Globus pallidus (tissue), 1 donor: ENCODE measurements at regions not wholly inside any gene's neighbourhood (a gene's known extent, or its start where the extent isn't known, plus 50 kb on each side); places are given as distances from the start of the nearest gene placed in this dataset.
"Not testable (repeated sequence)": the region's sequence is repeated elsewhere in the genome, so short reads cannot be mapped to it uniquely, and the experiment has no call there.

Experiments
- DNase-seq: peaks from one replicate; pipeline ENCODE4 v3.0.0-alpha.2; 2015; ENCODE audit warnings: low spot score

- no peak for DNase-seq
These were observed 56.3 kb downstream of the FOXI3 start for GRCh38 chr2:88396209-88396608.

DNA sequence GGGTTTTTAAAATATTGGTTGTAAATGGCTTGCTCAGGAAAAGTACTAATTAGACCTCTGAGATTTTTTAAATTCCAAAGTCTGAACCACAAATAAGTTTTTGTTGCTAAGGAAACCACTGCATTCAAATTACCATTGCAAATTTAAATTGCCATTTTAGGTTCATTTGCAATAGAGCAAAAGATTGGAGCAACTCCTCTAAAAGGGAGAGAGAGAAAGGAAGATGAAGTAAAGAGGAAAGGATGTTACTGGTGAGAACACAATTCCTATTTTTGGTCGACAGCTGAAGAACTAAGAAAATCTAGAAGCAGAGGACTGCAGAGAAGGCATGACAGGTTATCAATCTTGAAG, 74.9 kb downstream of the FOXI3 start:
- DNase-seq = no peak

DNA sequence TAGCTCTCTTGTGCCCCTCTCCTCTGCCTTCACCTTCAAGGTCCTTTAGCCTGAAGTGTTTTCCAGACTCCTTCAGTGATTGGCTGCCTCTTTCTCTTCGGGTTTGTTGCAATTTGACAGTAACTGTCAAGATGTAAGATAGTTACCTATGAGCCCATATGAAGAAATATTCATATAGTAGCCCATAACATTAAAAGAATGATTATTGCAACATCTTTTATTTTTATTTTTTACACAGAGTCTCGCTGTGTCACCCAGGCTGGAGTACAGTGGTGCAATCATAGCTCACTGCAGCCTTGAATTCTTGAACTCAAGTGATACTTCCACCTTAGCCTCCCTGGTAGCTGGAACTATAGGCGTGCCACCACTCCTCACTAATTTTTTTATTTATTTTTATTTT, 80.5 kb downstream of the FOXI3 start:
- no peak for DNase-seq

DNA sequence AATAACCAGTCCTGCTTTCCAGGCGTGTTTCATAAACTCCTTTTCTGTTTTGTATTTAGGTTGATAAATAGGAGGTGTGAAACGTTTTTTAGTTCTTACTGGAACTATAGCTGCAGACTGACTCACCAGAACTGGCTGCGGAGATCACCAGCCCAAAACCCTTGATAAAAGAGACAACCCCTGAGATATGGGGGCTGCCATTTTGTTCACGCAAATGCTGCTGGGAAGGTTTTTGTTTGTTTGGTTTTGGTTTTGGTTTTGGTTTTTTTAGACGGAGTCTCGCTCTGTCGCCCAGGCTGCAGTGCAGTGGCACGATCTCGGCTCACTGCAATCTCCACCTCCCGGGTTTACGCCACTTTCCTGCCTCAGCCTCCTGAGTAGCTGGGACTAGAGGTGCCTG, 87.1 kb downstream of the FOXI3 start:
- not testable (repeated sequence) for DNase-seq

DNA sequence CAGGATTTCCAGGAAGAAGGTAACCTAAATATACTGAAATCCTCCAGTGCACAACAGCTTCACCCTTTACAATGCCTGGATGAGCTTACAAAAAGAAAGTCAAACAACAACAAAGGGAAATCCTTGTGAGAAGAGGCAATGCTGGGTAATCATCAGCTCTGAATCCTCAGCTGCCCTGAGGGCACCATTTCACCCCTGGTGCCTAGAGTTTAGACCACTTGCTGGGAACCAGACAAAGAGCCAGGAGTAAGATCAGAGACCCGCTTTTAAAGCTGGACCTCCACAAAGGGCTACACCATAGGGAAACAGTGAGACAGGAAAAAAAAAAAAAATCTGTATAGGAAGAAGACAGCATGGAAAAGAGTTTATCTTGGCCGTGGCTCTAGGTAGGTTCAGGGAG, 97.0 kb downstream of the FOXI3 start:
- no peak for DNase-seq

DNA sequence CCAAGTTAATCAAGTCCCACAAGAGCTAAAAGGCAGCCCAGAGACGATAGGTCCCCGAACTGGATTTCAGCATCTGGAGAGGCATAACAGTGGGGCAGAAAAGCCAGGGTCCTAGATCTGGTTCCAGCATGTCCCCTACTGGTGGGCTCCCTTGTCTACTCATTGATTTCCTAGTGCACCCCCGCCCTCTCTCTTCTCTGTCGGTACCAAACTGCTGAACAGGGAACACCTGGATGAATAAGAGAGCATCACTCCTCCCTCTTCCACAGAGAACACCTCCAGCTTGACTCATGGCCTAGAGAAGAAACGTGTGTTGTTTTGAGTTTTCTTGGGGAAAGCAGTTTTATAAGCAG, 101.3 kb downstream of the FOXI3 start:
- DNase-seq = no peak

GRCh38 chr2:88350331-88351248, 101.9 kb downstream of the FOXI3 start:
- peak; percentile 1 for DNase-seq

DNA sequence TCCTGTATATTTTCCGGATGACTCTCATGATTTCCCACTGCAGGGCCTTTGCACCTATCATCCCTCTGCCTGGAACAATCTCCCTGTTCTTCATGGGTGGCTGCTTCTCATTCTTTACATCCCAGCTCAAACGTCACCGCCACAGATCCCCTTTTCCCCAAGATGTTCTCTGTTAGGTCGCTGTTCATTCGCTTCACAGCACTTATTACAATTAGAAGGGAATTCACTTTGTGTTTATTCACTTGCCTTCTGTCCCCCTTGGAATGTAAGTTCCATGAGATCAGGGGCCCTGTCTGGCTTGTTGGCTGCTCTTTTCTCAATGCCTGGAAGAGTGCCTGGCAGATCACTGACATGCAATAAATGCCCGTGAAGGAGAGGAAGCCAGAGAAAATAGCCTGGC, 106.7 kb downstream of the FOXI3 start:
- no peak for DNase-seq

- no peak for DNase-seq
These were observed 109.7 kb downstream of the FOXI3 start for GRCh38 chr2:88342749-88343148.

DNA sequence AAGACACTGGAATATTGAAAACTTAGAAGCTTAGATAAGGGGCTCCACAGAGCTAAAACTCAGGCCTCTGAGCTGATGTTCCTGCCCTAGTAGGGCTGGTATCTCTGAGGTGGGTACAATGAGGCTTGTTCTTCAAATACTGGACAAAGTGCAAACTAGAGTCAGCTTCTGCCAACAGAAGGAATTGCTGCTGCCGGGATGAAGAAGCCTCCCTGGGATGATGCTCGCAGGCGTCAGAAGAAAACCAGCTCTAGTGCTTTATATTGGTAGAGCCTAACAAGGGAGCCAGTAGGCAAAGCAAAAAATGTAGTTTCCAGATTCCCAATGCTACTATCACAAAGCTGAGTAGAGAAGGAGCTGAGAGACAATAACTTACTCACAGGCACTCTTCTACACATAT, 118.1 kb downstream of the FOXI3 start:
- DNase-seq = no peak

DNA sequence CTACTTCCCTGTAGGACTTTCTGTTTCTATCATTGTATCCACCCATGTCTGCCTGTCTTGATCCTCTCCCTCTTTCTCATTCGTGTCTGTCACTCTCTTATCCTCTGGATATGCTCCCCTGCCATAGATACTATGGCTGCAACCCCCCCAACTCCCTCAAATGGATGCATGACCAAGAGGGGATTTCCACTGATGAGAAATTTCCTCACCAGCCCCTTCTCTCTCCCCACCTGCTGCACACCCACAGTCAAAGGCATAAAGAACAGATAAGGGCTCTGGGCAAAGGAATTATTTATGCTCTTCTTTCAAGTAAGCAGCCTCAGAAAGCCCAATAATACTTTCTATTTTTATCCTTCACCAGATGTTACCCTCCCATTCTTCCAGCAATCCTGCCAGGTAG, 121.3 kb downstream of the FOXI3 start:
- no peak for DNase-seq

- no peak for DNase-seq
These were observed 122.5 kb downstream of the FOXI3 start for GRCh38 chr2:88329815-88330603.

- no peak for DNase-seq
These were observed 130.8 kb downstream of the FOXI3 start for GRCh38 chr2:88321449-88322248.

GRCh38 chr2:88320076-88320773, 132.3 kb downstream of the FOXI3 start:
- DNase-seq = no peak

- DNase-seq = no peak
These were observed 133.6 kb downstream of the FOXI3 start for GRCh38 chr2:88318956-88319330.

DNA sequence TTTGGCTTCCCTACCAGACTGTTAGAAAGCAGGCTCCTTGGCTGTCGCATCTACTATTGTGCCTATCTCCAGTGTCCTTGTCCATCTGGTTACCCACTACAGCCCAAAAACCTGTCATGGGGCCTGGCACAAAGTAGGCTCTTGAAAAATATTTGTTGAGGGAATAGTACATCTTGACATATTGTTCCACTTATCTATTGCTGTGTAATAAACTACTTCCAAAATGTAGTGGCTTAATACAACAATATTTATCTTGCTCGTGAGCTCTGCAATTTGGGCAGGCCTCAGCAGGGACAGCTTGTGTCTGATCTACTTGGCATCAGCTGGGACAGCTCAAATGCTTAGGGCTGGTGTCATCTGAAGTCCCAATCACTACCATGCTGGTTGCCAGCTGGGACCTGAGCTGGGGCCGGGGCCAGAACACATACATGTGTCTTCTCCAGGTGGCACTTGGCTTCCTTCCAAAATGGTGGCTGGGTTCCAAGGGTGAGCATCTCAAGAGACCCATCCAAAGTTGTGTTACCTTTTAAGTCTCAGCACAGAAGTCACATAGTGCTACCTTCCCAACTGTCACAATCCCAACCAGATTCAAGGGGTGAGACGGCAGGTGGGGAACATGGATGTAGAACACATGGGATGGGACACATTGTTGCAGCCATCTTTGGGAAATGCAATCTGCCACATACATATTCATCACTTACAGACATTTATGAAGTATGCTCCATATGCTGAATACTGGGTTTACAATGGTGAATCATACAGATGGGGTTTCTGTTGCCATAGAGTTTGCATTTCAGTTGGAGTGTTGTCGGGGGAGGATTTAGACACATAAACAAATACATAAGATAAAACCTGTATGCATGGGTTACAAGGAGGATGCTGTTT, 134.2 kb downstream of the FOXI3 start:
- no peak for DNase-seq

DNA sequence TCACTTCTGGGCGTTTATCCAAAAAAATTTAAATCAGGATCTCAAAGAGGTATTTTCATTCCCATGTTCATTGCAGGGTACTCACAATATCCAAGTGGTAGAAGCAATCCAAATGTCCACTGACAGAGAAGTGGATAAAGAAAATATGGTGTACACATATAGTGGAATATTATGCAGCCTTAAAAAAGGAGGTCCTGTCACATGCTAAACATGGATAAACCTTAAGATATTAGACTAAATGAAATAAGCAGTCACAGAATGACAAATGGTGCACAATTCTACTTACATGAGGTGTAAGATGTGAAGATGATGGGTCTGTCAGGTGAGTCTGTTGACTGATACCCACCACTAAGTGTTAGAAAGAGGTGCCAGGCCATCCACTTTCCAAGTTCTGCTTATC, 140.6 kb downstream of the THNSL2 start:
- DNase-seq = no peak

- no peak for DNase-seq
These were observed 137.7 kb downstream of the THNSL2 start for GRCh38 chr2:88307817-88308216.

DNA sequence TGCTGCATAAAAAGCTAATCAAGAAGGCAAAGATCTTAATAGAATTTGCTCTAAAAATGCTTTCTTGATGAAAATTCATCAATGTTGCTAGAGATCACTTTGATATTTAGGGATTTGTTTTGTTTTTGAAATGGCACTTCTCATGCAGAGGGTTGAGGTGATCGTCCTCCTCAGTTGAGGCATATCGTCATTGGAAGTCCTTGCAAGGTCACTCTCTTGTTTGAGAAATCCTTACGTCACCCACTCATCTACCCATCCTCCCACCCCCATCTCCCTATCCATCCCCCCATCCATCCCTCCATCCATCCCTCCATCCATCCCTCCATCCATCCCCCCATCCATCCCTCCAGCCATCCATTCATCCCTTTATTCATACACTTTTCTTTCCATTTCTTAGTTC, 133.7 kb downstream of the THNSL2 start:
- no peak for DNase-seq

GRCh38 chr2:88296247-88296646, 126.1 kb downstream of the THNSL2 start:
- no peak for DNase-seq
